GM21576 (cell line): ENCODE measurements at regions not wholly inside any gene's neighbourhood (a gene's known extent, or its start where the extent isn't known, plus 50 kb on each side); places are given as distances from the start of the nearest gene placed in this dataset.
A peak's percentile ranks its signal among the peaks of the same experiment; 100 is the strongest.

Experiments used
- ATAC-seq: cut with Tn5 transposase; IDR thresholded peaks from one replicate; pipeline ENCODE4 v1.9.1; 2021; ENCODE audit warnings: mild to moderate bottlenecking, moderate library complexity; ENCODE audit not compliant: unreplicated experiment

GRCh38 chrX:130974323-130974722 is 71.3 kb upstream of the ENOX2 start:
- ATAC-seq = no peak

- peak; percentile 89 for ATAC-seq
Observed at GRCh38 chrX:130975947-130976346, 72.9 kb upstream of the ENOX2 start.

GRCh38 chrX:130981836-130982235 is 76.3 kb upstream of the ARHGAP36 start:
- ATAC-seq = no peak

GRCh38 chrX:130984782-130985181 is 73.4 kb upstream of the ARHGAP36 start:
- ATAC-seq = no peak

GRCh38 chrX:130987241-130987640 is 70.9 kb upstream of the ARHGAP36 start:
- no peak for ATAC-seq

- ATAC-seq = no peak
Observed at GRCh38 chrX:130990723-130991122, 67.4 kb upstream of the ARHGAP36 start.

- no peak for ATAC-seq
Observed at GRCh38 chrX:130994671-130995070, 63.5 kb upstream of the ARHGAP36 start.

- ATAC-seq = no peak
Observed at GRCh38 chrX:130995439-130995838, 62.7 kb upstream of the ARHGAP36 start.

- ATAC-seq = no peak
Observed at GRCh38 chrX:130997314-130997713, 60.8 kb upstream of the ARHGAP36 start.

GRCh38 chrX:130999360-130999759 is 58.8 kb upstream of the ARHGAP36 start:
- ATAC-seq = no peak
